Frontal cortex (tissue), 3 donors: ENCODE measurements at regions not wholly inside any gene's neighbourhood (a gene's known extent, or its start where the extent isn't known, plus 50 kb on each side); places are given as distances from the start of the nearest gene placed in this dataset.

Experiments
- DNase-seq, 2 donors: peaks; one replicate each; pipeline ENCODE4 v3.0.0; 2012; ENCODE audit warnings: low spot score in 2 of 2
- FAIRE-seq: peaks from 2 replicates; lab custom pipeline; 2012; peaks lifted over from hg19 to GRCh38; lab: Jason Lieb, UNC
- donor health status: control.
- donor health status: control.
- donor health status: control.

DNA sequence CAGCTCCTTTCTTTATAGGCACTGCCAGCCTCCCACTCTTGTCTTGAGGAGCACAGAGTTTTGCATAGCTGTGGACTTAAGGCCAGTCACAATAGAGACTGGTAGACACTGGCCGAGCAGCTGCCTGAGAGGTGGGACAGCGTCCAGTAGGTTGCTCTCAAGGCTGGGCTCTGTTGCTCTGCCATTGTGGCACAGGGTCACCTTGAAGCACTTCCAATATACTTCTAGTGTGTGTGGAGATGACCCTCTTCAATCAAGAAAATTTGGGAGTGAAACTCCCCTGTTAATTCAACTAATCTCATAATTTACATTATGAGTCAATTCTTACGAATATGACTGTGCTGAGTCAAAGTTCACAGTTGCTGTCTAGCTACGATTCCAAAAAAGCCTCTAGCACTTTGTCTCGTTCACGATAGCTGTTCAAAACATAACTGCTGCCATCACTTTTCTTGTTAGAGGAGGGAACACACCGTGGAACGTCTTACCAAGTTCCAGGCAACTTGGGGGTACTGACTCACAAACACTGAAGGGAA, 636.2 kb downstream of the EPHA4 start:
- FAIRE-seq, result no peak
- DNase-seq, result no peak

DNA sequence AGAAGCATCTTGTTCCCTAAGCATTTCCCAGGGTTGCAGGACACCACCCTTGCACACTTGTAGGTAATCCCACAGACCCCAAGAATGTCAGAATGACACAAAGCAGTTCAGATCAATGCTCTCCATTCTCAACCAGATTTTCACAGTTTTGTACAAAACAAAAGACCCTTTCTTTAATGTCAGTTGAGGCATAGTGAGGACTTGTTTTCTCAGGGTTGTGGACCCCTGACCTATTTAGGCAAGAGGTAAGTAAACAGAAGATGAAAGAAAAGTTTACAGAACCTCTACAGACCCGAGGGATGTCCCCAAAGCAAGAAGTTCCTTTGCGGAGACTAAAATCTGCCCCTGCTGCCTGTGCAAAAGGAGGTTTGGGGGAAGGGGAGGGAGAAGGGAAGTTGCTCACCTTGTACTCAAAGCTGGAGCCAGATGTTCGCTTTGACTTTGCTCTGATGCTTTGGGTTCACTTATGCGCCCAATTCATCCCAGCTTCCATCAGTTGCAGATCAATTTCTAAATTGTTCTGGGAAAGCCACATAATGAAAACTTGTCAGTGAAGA, 635.4 kb downstream of the EPHA4 start:
- FAIRE-seq (no peak), DNase-seq (no peak)

DNA sequence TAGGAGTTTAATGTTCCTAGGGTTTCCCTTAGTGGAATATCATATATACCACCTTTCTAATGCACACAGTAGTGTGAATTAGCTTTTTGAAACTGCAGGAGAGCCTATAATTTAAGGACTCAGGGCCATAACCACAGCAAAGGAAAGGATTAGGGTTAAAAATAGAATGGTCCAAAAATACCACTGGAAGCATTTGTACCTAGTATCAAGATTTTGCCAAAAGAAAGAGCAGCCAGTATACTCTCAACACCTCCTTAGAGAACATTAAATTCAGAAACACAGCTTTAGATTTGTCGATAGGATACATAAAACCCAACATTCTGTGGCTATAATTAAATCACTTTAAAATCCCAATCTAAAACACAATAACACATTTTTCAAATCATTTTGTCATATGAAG, 634.9 kb downstream of the EPHA4 start:
- FAIRE-seq (no peak), DNase-seq (no peak)

DNA sequence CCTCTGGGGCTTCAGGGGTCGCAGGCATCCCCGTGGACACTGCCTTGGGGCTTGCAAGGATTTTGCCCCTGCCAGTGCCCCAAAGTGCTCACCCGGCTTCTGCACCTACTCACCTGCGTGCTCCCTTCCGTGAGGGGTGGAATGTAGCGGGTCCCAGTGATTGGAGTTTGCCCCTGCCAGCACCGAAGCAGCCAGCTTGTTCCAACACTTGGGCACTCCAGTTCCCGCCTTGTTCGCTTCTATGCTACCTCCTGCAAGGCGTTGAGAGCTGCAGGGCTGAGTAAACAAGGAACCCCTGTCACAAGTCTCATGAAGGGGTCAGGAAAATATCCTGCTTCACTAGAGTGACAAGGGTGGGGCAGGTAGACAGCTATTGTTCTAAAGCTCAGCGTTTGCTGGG, 631.5 kb downstream of the EPHA4 start:
- FAIRE-seq, result no peak

DNA sequence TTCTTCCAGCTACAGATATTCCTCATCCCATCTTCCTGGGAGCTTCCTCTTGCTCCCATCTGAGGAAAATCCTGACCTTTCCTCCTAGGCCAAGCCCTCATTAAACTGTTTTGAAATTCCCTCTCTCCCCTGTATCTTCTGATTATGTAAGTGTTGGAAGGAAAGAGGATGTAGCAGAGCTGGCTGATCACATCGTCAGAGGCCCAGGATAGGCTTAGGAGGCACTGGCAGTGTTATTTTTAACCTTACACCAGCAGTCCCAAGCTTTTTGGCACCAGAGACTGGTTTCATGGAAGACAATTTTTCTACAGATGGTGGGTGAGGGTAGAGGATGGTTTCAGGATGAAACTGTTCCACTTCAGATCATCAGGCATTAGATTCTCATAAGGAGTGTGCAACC, 630.4 kb downstream of the EPHA4 start:
- DNase-seq (no peak), FAIRE-seq (no peak)

More for the DNA sequence above, 631.5 kb downstream of the EPHA4 start:
- no peak for DNase-seq

DNA sequence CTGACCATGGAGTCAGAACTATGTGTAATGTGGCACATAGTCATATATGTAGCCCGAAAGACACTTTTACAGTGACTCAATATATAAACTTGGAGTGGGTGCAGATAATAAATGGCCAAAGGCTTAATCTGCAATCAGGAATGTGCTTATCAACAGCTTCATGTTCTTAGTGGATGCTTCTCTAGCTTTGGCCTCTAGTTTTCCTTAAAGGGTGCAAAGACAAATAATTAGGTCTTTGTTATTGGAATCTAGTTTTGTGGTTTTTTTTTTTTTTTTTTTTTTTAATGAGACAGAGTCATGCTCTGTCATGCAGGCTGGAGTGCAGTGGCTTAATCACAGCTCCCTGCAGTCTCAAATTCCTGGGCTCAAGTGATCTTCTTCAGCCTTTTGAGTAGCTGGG, 625.6 kb downstream of the EPHA4 start:
- FAIRE-seq (no peak), DNase-seq (no peak)

DNA sequence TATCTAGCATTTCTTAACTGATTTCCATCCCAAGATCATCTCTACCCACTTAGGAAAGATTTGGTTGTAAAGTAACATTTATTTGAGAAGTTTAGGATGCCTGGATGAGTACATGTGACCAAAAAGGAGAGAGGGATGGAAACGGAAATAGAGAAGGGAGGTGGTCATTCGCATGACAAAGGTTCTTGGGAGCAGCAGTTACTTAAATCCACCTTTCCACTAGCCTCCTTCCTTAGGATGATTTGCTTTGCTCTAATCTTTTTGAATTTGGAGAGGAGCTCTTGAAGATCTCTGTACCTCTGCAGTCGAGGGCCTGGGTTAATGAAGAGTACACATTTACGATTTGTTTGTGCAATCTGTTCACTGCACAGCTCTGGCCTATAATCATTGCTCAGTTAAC, 623.5 kb downstream of the EPHA4 start:
- FAIRE-seq (no peak), DNase-seq (no peak)

DNA sequence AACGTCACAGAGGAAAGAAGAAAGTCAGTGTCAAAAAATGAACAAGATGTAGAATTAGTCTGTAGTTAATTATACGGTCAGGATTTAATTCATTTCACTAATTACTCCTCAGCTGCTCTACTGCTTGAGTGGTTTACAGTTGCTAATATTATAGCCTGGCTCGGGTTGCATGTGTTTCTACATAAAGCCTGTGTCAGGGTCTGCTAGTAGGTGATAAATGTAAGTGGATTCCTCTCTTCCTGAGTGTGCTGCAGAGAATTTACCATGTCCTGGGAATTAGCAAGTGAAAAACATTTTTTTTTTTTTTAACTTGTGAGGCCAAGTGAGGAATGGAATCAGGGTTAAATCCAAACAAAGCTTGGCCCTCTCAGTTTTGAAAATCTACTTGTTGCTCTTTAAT, 622.6 kb downstream of the EPHA4 start:
- DNase-seq (no peak), FAIRE-seq (no peak)

DNA sequence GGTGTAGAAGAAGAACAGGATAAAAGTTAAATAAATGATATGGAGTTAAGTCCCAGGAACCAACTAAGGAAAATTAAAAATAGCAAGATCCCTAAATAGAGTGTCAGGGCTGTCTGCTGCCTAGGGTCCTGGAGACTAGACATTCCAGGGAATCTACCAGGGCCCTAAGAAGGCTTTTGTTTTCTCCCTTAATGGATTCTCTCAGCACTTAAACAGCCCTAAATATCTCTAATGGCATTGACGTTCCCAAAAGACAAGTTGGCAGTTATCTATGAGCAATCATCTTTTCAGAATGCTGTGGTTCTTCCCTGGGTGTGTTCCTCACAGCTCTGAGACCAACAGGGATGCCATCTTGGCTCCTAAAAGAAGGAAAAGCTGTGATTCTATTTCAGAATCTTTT, 616.3 kb downstream of the EPHA4 start:
- FAIRE-seq (no peak), DNase-seq (no peak)

DNA sequence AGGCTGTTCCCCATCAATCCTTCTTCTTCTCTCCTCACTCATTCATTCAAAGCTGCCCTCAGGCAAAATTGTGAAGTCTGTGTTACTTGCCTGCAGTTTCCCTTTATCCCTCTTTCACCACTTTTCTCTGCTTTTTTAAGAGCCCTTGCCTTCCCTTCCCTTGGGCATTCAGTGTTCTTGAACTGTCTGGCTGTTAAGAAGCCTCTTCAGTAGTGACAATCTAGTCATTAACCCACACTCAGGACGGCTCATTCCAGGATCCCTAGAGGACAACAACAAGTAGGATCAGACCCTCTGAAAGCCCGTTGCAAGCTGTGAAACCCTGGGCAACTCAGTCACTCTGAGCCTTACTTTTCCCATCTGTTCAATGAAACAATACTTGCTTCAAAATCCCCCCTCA, 615.7 kb downstream of the EPHA4 start:
- no peak for DNase-seq
- FAIRE-seq, result no peak

DNA sequence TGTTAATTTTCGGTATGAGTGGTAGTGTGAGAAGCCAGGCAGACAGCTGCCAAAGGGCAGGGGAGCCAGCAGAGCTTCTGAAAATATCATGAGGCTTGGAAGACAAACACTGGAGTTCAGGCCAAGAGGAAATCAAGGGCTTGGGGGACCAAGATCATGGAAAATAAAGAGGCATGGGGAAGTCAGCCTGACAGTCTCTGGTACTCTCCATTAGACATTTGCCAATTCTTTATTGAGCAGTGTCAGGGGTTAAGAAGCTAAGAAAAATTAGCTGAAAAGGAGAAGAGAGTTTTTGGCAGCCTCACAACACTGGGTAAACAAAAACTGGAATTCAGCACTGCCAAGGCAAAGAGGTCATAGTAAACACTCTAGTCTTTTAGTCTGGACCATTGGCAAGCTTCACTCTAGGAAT, 612.7 kb downstream of the EPHA4 start:
- DNase-seq, result no peak
- FAIRE-seq, result no peak

DNA sequence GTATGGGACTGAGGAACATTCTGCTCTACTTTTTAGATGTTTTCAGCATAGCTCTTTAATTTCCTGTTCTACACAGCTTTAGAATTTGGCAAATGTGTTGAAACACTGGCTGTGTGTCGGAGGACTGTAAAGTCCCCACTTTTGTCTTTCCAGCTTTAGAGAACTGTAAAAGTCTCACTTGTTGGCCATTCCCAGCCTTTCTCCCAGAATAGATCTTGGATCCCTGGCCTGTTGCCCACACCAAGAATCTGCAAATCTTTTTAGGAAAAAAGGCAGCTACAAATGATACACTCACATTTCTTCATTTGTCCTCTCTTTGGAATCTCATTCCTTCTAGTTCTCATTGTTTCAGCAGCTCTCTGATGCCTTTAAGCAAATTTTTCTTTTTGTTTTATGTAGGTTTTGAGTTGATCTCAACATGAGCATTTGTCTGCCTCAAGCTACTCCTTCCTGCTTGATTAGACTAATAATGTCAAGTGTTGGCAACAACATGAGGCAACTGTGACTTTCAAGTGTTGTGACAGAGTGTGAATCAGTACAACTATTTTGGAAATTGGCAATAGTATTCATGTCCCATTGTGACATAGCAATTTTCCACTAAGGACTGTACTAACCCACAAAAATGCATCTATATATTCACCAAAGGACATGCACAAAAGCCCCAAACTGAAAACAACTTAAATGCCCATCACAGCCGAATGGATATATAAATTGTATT, 610.8 kb downstream of the EPHA4 start:
- no peak for DNase-seq
- no peak for FAIRE-seq

DNA sequence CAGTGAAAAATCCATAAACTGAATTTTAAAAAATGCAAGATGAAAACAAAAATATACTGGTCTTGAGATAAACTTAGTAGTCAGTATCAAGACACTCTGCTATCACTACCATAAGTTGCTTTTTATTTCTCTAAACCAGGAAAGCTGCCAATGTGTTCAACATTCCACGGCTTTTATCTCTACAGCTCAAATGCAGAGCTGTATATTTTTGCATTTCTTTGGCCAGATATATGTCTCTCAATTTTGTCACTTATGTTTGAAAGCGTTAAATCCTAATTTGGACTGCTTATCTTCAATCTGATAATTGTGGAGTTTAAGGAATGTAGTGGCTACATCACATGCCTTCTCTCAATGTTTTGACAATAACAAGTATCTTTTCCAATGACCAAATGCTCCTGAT, 609.5 kb downstream of the EPHA4 start:
- FAIRE-seq (no peak), DNase-seq (no peak)

DNA sequence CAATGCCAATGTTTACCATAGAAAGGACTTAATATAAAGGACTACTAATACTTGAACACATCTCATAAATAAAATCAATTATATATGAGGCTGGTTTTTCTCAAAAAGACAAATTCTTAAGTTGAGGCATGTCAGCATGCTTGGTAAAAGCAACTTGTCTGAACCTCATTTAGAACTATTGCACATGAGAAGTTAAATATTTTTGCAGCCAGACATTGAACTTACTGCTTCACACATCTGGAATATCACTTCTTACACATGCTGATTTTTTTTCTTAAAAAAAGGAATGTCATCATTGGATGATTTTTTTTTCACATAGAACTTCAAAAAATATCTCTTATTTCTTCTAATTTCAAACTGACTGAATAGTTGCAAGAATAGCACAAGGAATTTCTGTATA, 609.0 kb downstream of the EPHA4 start:
- FAIRE-seq, result no peak

DNA sequence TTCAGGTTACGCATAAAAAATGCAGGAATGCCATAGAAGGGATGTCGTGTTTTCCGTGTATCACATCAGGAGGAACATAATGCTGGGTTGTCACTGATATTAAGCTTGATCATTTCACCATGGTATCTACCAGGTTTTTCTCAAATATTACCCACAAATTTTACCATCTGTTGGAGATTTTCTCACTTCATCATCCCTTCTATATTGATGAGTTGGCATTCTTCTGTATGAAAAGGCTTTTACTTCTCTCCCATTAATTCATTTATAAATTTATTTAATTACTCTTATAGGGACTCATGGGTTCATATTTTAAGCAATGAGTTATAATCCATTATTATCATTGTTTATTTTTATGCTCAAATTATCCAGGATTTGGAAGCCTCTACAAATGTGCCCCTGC, 608.2 kb downstream of the EPHA4 start:
- FAIRE-seq, result no peak
- no peak for DNase-seq

More for the DNA sequence above, 609.0 kb downstream of the EPHA4 start:
- no peak for DNase-seq

DNA sequence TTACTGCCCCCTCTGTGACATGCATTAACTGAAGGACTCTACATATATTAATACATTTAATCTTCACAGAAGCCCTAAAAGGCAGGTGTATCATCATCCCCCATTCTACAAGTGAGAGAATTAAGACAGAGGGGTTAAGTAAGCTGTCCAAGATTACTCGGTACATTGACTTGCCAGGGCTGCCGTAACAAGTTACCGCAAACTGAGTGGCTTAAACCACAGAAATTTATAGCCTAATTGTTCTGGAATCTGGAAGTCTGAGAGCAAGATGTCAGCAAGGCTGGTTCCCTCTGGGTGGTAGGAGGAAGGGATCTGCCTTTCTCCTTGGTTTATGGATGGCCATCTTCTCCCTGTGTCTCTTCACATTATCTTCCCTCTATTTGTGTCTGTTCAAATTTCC, 605.5 kb downstream of the EPHA4 start:
- FAIRE-seq, result no peak
- no peak for DNase-seq

DNA sequence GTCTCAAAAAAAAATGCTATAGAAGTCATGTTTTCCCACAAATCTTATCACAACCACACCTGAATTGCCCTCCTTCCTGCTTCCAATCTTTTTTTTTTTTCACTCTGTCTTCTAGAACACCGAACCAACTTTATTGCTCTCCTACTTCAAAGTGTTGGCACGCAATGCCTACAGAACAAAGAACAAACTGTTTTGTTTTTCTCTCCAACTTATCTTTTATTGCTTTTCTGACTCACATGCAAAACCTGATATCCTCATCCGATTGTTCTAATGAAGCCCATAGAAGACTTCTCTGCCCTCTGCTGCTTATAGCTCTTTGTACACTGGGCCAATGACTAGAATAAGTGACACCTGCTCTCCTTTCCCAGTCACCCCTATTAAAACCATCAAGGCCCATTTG, 602.8 kb downstream of the EPHA4 start:
- no peak for FAIRE-seq
- no peak for DNase-seq

DNA sequence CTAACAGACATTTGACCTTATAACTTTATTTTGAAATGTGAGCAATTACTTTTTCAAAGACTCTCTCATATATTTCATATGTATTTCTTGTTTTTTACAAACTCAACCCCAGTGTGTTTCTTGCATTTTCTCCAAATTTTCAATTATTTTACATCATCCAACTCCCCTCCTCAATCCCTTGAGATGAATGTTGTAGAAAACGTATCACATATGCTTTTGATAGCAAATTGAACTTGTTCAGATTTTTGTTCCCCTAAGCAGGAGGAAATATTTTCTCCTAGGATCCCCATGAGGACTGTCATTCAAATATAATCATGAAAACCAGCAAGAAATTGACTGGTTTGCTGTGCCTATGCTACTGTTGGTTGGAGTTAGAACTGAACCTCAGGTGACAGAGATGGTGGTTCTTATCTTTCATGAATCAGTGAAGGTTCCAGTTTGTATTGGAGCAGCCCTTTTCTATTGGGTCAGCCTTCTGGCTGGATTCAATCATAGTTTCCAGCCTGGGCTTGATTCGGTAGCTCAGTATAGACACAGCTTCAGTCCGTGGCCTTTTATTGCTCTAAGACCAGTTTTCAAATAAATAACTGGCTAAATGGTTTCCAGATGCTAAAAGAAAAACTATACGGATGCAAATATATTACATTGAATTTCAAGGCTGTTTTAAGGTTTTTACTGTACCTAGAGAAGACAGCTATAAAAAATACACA, 591.0 kb downstream of the EPHA4 start:
- FAIRE-seq (no peak), DNase-seq (no peak)

DNA sequence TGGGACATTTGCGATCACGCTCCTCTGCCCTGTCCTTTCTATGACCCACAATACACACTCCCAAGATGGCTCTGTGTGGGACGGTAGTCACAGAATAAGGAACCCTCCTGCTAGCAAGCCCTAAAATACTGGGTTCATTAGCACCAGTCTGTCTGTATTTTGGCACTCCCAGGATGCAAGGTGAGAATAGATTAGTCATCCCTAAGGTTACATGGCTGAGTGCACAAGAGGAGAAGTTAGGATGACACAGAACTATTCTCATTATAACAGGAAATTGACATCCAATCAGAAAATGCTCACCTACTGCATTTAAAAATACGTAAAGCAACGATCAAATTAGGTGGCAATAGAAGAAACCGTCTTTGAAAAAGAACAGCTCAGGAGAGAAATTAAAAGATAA, 590.2 kb downstream of the EPHA4 start:
- FAIRE-seq, result no peak
- no peak for DNase-seq

DNA sequence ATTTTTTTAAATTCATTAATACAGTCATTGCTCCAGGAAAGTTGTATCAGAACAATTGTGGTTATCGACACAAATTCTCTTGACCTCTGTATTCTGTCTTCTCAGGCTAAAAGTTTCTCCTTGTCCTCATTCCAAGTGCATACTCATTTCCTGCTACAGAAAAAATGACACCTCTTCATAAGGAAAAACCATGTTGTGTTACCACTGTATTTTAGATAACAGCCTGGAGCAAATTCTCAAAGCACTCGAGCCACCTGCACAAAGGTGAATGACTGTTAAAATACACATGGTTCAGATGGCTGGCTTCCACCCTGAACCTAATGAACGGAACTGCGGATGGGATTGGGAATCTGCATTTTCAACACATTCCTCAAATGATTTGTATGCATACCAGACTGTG, 586.5 kb downstream of the EPHA4 start:
- no peak for DNase-seq
- no peak for FAIRE-seq

DNA sequence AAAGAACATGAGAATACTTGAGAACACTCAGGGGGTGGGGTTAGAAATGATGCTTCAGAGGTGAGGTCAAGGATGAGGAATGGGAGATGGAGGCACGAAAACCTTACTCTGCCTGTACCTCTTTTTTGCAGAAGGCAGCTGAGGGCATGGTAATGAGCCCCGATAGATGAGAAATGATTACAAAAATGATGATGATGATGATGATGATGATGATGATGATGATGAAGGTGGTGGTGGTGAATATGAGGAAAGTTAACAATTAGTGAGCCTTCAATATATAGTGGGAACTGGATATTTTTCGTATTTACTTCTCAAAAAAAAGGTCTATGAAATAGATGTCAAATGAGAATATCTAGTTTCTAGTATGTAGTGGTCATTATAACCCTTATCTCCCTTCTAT, 584.3 kb downstream of the EPHA4 start:
- no peak for FAIRE-seq

More for the DNA sequence above, 584.3 kb downstream of the EPHA4 start:
- DNase-seq, result no peak
